ENCODE measurements at regions not wholly inside any gene's neighbourhood (a gene's known extent, or its start where the extent isn't known, plus 50 kb on each side); places are given as distances from the start of the nearest gene placed in this dataset.

DNA sequence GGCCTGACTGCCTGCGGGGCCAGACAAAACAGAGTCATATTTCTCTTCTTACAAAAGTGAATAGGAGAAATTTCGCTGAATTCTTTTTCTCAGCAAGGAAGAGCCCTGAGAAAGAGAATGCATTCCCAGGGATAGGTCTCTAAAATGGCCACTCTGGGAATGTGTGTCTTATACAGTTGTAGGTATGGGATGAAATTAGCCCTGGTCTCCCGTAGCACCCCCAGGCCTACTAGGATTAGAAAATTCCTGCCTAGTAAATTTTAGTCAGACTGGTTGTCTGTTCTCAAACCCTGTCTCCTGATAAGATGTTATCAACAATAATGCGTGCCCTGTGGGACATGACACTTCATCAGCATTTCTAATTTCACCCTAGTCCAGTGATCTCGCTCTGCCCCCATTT, 920.1 kb downstream of the LTN1 start:
- Histone ChIP-seq H3K27ac (no peak overlapping the region), H3K9me3 (no peaks in the 10 kb centered on the region), H3K36me3 (no peaks in the 10 kb centered on the region), H3K27me3 (no peaks in the 10 kb centered on the region), H3K4me1 (no peaks in the 10 kb centered on the region), H3K4me3 (no peak overlapping the region)
- no peak for DNase-seq (ENCODE audit: extremely low spot score in 2 of 2)
- no peak for TF ChIP-seq POLR2AphosphoS5 (IDR thresholded peaks at IDR 0.05; ENCODE audit: insufficient read depth in 1 of 2, low read depth in 1 of 2)
- no peak for TF ChIP-seq POLR2A (IDR thresholded peaks at IDR 0.05)
- TF ChIP-seq, protein P1, sequence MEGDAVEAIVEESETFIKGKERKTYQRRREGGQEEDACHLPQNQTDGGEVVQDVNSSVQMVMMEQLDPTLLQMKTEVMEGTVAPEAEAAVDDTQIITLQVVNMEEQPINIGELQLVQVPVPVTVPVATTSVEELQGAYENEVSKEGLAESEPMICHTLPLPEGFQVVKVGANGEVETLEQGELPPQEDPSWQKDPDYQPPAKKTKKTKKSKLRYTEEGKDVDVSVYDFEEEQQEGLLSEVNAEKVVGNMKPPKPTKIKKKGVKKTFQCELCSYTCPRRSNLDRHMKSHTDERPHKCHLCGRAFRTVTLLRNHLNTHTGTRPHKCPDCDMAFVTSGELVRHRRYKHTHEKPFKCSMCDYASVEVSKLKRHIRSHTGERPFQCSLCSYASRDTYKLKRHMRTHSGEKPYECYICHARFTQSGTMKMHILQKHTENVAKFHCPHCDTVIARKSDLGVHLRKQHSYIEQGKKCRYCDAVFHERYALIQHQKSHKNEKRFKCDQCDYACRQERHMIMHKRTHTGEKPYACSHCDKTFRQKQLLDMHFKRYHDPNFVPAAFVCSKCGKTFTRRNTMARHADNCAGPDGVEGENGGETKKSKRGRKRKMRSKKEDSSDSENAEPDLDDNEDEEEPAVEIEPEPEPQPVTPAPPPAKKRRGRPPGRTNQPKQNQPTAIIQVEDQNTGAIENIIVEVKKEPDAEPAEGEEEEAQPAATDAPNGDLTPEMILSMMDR (IDR thresholded peaks at IDR 0.05): no peak
- intact Hi-C loops (cut with DNase I): no loop called here

DNA sequence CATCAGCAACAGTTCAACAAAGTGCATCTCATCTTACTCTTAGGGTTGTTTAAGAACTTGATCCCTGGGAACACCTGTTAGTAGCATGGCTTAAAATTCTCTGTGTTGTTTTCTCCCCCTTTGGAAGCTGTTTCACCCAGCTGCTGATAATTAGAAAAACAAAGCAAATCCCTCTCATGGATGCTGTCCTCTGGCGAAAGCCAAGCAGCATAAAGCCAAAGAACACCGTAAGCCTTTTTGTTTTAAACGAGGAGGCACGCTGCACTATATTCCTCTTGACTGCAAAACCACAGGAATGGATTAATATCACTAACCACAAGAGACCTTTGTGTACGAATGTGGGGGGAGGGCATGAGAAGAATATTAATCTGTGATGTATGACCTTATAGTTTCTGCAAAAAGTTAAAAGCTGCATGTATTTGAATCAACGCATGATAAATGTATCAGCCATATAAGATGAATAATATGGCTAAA, 923.2 kb downstream of the LTN1 start:
- Histone ChIP-seq H3K27me3 (no peaks in the 10 kb centered on the region), H3K9me3 (no peaks in the 10 kb centered on the region), H3K27ac (no peak overlapping the region), H3K4me3 (no peak overlapping the region), H3K4me1 (no peaks in the 10 kb centered on the region), H3K36me3 (no peaks in the 10 kb centered on the region)
- intact Hi-C loops (cut with DNase I): no loop called here
- no peak for DNase-seq (ENCODE audit: extremely low spot score in 2 of 2)
- TF ChIP-seq POLR2A (IDR thresholded peaks at IDR 0.05): no peak

DNA sequence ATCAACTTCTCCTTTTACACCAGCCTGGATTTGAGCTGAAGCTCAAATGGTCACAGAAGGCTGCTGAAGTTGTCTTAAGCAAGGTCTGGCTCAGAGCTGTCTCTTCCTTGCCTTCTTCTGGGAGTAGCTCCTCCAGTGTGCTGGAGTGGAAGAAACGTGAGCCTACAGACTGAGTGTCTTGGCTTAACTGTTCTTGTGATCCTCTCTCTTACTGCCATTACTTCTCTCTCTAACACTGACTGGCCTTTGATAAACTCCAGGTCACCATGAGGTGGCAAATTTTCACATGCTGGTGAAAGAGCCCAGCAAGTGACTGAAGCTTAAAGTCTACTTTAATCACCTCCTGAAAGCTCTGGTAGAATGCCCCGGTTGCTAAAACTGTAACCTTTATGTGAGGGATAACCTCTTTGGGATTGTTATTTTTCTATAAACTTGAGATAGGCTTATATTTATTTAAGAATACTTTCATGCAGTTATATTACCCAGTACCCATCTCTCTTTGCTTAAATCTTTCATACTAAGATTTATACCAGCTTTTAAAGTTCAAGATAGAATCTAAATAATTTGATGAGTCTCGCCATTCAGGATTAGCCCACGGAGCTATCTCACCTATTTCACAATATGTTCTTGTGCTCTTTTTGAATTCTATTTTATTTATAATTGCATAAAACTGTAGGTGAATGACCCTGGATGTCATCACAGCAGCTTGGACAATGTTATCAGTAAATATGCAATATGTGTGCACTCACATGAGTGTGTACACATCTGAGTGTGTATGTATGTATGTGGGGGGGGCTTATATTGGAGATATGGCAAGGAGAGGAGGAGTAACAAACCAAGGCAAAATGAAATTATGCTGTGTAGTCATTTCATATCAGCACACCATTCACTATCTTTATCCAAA, 924.0 kb downstream of the LTN1 start:
- Histone ChIP-seq H3K4me1 (no peaks in the 10 kb centered on the region), H3K36me3 (no peaks in the 10 kb centered on the region), H3K27ac (no peak overlapping the region), H3K4me3 (no peak overlapping the region), H3K27me3 (no peaks in the 10 kb centered on the region), H3K9me3 (no peaks in the 10 kb centered on the region)
- intact Hi-C loops (cut with DNase I): no loop called here
- no peak for TF ChIP-seq POLR2AphosphoS5 (IDR thresholded peaks at IDR 0.05; ENCODE audit: insufficient read depth in 1 of 2, low read depth in 1 of 2)
- DNase-seq (ENCODE audit: extremely low spot score in 2 of 2): no peak

DNA sequence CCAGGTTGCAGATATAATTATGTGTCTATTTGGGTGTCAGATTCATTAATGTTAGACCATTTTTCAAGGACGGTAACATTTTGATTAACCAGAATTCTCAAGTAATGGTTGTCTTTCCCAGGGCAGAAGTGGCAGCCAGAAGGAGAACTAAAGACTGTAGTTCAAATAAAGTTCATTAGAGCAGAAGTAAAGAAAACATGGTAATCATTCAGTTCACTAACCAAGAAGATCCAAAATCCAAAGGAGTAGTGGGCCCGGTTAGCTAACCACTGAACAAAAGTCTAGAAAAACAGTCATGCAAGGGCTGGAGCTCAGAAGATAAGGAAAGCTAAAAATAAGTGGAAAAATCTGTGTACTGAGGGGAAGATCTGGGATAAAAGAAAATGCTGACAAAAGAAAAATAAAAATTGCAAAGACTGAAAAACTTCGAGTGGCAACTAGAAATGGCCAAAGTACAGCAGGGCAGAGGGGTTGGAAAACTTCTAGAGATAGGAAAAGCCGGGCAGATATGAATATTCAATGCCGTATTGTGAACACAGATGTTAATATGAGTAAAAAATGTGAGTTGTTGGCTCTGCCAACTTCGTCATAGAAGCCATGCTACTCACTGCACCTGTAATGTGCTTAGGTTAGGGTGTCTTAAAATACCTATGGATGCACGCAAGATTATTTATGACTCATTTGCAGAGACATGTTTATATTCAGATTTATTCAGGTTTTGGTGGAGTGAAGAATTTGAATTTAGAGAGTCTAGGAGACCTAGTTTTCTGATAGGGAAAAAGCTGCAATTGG, 925.9 kb downstream of the LTN1 start:
- TF ChIP-seq POLR2AphosphoS5 (IDR thresholded peaks at IDR 0.05; ENCODE audit: insufficient read depth in 1 of 2, low read depth in 1 of 2) (no peak), POLR2A (IDR thresholded peaks at IDR 0.05) (no peak)
- TF ChIP-seq, protein P1 (IDR thresholded peaks at IDR 0.05): no peak
- intact Hi-C loops (cut with DNase I): no loop called here
- H3K36me3 ChIP-seq: no peaks in the 10 kb centered on the region
- H3K27ac ChIP-seq: no peak overlapping the region
- no peak overlapping the region for H3K4me3 ChIP-seq
- no peaks in the 10 kb centered on the region for H3K9me3 ChIP-seq
- no peak for DNase-seq (ENCODE audit: extremely low spot score in 2 of 2)
- no peaks in the 10 kb centered on the region for H3K27me3 ChIP-seq
- no peaks in the 10 kb centered on the region for H3K4me1 ChIP-seq

DNA sequence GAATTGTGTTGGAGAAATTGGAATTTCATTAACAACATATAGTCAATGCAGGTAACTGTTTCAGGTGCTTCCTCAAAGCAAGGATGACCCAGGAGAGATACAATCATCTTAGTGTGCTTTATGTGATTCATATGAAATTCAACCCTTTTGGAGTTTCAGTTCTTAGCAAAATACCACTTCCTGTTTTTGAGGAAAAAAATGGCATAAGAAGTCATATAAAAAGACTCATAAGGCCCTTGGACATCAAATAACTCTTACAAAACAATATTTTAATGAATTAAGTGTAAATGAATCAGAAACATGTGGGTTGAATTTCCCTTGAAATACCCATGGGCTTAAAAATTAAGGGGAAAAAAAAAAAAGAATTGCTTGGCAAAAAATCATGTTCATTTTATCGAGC, 926.6 kb downstream of the LTN1 start:
- no peak for DNase-seq (ENCODE audit: extremely low spot score in 2 of 2)
- no peaks in the 10 kb centered on the region for H3K9me3 ChIP-seq
- intact Hi-C loops (cut with DNase I): no loop called here
- H3K4me1 ChIP-seq: no peaks in the 10 kb centered on the region
- H3K27me3 ChIP-seq: no peaks in the 10 kb centered on the region
- TF ChIP-seq, protein P1 (IDR thresholded peaks at IDR 0.05): no peak
- TF ChIP-seq POLR2A (IDR thresholded peaks at IDR 0.05) (no peak), POLR2AphosphoS5 (IDR thresholded peaks at IDR 0.05; ENCODE audit: insufficient read depth in 1 of 2, low read depth in 1 of 2) (no peak)
- no peak overlapping the region for H3K4me3 ChIP-seq
- H3K27ac ChIP-seq: no peak overlapping the region
- H3K36me3 ChIP-seq: no peaks in the 10 kb centered on the region

All from vagina (tissue), 2 donors.